SH-SY5Y (cell line): ENCODE measurements at regions not wholly inside any gene's neighbourhood (a gene's known extent, or its start where the extent isn't known, plus 50 kb on each side); places are given as distances from the start of the nearest gene placed in this dataset.

Experiments used
- GATA2 ChIP-seq: IDR thresholded peaks from 2 replicates; pipeline ENCODE4 v1.6.1; 2011; ENCODE audit warnings: mild to moderate bottlenecking, low read depth, low read length
- GATA3 ChIP-seq: IDR thresholded peaks from 2 replicates; pipeline ENCODE4 v1.6.1; 2011; ENCODE audit warnings: low read depth, mild to moderate bottlenecking, low read length, moderate library complexity

DNA sequence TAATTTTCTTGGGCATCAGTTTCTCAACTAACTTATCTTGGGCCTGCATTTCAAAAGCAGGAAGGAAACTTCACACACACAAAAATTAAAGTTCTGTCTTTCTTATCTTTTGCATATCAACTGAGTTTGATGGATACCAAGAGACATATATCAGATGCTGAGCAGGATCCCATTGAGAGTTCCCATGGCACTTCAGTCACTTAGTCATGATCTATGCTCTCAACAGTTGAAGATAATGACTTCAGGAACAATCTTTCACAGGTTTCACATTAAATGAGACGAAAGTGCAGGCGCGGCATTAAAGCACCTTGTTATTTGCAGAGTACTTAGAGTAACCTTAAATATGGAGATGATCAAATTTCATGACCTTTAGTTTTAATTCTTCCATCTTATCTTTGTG lies 2139.8 kb upstream of the CELF4 start:
- TF ChIP-seq GATA2, result no peak
- no peak for TF ChIP-seq GATA3
